ENCODE measurements at regions not wholly inside any gene's neighbourhood (a gene's known extent, or its start where the extent isn't known, plus 50 kb on each side); places are given as distances from the start of the nearest gene placed in this dataset.

- DNase-seq: no peak
These were observed 255.8 kb upstream of the CDIN1 start for GRCh38 chr15:36323615-36324014.

DNA sequence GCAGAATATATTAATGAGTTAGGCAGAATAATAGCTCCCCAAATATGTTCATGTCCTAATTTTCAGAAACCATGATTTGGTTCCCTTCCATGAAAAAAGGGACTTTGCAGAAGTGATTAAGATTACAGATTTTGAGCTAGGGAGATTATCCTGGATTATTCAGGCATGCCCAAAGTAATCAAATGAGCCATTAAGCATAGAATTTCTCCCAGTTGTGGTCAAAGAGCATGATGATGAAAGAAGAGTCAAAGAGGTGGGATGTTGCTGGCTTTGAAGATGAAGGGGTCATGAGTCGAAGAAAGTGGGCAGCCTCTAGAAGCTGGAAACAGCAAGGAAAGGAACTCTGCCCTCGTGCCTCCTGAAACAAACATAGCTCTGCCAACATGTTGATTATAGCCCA lies 254.2 kb upstream of the CDIN1 start:
- DNase-seq: no peak

GRCh38 chr15:36329592-36329991 lies 249.8 kb upstream of the CDIN1 start:
- DNase-seq: no peak

- no peak for DNase-seq
These were observed 248.8 kb upstream of the CDIN1 start for GRCh38 chr15:36330598-36330997.

DNA sequence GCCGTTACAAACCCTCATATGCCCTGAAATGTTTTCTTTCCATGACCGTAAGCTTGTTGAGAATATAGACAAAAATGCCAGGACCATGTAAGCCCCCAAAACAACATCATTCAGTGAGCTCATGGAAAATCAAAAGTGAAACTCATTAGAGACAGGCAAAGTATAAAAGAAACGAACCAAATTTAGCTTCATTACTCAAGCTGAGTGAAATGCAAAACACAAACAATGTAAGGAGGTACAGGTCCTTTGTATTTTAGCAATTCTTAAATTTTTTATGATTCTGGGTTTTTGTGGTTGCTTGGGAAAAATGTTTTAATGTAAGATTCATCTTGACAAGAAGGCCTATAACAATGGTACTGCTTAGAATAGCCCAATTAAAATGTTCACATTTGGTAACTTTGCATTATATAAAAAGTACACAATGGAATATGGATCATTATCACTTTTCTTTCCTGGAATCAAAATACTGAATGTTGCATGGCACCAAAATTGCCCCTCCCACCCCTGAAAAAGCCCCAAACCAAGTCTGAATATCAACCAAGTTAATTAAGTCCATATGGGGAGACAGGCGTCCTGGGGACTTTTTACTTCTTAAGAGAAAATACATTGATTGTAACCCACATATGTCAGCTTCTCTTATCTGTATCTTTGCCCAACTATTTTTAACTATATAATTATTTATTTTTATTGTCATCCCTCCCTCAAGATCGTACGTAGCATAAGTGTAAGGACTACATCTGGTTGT lies 247.7 kb upstream of the CDIN1 start:
- no peak for DNase-seq

- DNase-seq: no peak
These were observed 247.1 kb upstream of the CDIN1 start for GRCh38 chr15:36332301-36332700.

DNA sequence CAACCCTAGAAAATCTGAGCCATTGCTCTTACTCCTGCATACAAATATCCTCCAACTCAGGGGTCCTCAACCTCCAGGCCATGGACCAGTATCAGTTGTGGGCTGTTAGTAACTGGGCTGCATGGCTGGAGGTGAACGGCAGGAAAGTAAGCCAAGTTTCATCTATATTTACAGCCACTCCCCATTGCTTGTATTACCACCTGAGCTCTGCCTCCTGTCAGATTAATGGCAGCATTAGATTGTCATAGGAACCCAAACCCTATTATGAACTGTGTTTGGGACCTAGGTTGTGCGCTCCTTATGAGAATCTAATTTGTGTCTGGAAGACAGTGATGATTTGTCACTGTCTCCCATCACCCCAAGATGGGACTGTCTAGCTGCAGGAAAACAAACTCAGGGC lies 246.5 kb upstream of the CDIN1 start:
- no peak for DNase-seq

DNA sequence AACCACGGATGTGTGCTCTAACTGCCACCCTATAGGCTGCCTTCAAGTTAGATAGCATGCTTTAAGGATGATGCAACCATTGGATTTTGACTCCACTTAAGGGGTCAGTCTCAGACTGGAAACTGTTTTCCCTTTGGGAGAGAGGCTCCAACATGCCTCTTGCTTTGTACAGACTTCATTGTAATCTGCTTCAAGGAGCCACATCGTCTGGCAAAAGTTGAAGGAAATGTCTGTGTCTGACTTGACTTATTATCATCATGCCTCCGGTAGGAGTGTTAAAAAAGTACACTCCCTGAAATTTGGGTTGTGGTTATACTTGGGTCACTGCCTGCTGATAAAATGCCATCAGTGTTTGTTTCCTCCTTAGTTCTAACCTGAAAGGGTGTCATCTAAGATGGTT lies 245.4 kb upstream of the CDIN1 start:
- DNase-seq: no peak

DNA sequence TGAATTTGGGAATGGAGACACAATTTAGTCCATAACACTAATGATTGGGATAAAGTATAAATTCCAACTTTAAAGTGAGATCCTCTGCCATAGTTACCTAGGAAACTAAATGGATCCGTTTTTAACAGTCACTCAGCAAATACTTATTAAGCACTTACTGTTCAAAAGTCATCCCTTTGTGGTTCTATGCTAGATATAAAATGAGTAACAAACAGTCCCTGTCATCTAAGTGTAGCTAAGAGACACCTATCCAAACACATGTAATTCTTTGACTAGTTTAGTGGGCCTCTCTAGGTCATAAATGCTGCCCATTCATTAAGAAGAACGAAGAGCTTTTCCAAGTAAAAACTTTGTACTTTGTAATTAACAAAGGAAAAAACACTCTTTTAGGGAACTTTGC lies 244.2 kb upstream of the CDIN1 start:
- no peak for DNase-seq

GRCh38 chr15:36335659-36336058 lies 243.8 kb upstream of the CDIN1 start:
- DNase-seq: no peak

- DNase-seq: no peak
These were observed 234.5 kb upstream of the CDIN1 start for GRCh38 chr15:36344887-36345286.

- no peak for DNase-seq
These were observed 232.1 kb upstream of the CDIN1 start for GRCh38 chr15:36347272-36347858.

- no peak for DNase-seq
These were observed 223.0 kb upstream of the CDIN1 start for GRCh38 chr15:36356466-36356865.

DNA sequence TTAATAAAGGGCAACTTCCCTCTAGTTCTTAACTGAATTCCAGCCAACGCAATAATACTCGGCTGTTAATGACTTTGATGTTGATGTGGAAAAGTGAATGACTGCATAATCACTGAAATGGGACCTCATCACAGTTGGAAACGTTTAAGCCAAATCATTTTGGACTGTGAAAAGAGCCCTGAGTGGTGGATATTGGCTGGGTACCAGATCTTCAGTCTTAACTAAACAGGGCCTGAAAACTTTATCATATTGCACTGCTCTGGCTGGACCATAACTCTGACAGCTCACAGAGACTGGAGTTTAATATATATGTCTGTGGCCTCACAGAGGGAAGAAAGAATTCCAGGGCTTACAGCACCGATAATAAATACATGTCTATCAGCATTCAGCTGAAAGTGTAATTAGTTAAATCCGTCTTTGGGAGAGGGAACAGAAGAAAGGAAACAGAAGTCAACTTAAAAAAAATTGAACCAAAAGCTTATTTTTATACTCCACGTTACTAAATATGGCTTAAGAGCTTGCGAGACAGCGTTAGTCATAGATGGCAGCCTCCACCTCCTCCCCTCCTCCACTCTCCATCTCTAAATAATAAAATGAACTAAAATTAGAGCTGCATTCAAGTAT lies 222.3 kb upstream of the CDIN1 start:
- DNase-seq: no peak

GRCh38 chr15:36358094-36358493 lies 221.3 kb upstream of the CDIN1 start:
- DNase-seq: no peak

DNA sequence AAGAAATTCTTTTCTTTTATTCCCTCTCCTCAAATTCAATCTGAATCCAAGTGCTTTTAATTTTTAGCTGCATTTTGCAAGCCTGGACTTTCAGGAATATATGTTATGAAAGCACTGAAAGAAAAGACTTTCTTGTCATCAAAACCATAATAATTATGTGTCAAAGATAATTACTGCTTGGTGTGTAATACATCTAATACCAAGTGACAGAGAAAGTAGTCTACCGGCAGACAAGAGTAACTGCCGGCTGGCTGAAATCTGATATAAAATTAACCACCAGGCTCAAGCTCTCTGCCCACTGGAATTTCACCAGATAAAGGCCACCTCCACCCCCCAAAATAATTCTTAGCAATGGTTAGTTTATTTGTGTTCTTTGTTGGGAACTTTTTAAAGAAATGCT lies 220.9 kb upstream of the CDIN1 start:
- no peak for DNase-seq

- DNase-seq: no peak
These were observed 220.1 kb upstream of the CDIN1 start for GRCh38 chr15:36359286-36359685.

DNA sequence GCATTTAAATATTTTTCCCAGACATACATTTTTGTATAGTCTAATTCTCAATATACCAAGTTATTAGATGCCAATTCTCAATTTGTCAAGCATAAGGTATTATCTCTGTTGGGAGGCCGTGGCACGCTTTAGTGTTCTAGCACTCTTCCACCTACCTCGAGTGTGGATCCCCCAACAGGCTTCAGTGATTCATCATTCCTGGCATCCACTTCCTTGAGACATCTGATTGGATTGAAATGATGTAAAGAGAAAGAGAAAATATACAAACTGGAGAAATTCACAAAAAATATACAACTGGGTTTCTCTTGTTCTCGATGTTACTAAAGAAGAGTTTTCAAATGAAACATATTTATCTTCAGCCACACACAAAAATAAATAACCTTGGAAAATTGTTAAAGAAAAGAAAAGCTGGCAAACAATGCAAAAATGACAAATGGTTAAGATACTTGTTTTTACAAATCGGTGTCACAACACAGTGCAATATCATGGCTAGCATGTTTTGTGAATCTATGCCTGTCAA lies 218.0 kb upstream of the CDIN1 start:
- DNase-seq: no peak

DNA sequence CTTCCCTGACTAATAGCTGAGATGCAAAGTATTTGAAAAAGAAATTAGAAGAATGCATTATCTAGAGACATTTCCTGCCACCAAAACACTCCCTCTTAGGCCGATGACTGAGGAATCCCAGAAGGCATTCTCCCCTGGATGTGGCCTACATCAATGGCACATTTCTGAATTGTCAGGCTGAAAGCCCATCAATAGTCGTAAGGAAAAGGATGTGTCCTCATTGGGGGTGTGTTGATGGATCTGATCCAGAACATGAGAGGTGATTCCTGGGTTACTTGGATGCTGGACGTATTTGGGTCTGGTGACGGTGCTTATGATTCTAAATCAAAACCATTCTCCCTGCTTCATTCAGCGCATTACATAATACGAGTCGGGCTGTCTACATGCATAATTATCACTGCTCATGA lies 216.9 kb upstream of the CDIN1 start:
- no peak for DNase-seq

- no peak for DNase-seq
These were observed 216.1 kb upstream of the CDIN1 start for GRCh38 chr15:36363335-36363734.

DNA sequence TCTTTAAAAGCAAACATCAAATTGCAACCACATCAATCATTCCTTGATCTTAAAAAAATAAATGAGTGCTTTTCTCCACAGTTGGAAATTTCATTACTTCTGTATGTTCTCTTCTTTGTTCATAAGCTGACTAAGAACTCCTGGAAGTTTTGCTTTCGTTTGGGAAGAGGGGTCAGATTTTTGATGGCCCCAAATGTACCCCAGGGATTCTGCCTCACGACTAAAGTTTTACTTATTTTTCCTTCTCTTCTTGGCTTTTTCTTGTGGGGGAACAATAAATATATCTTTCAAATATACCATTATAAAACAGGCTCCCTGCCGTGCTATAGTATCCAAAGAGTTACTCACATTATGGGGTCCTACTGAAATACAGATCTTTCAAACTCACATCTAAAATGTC lies 215.0 kb upstream of the CDIN1 start:
- no peak for DNase-seq

GRCh38 chr15:36365963-36366362 lies 213.5 kb upstream of the CDIN1 start:
- DNase-seq: no peak

- DNase-seq: no peak
These were observed 209.2 kb upstream of the CDIN1 start for GRCh38 chr15:36370051-36370730.

DNA sequence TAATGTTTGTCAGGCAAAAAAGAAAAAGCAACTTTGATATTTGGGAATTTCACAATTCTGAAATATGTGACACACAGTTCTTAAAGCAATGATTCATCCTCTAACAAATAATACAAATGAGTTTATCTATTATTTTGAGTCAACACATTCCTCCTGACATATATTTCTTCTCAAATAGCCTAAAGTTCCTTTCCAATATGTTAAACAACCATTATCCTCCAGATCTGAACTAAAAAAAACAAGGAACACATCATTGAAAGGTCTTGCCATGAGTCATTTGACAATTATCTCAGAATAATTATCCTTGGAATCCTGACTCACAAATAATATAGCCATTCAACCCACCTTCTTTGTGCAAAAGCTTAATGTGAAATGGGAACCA lies 208.7 kb upstream of the CDIN1 start:
- DNase-seq: no peak
